GM12878 (cell line): ENCODE measurements at regions not wholly inside any gene's neighbourhood (a gene's known extent, or its start where the extent isn't known, plus 50 kb on each side); places are given as distances from the start of the nearest gene placed in this dataset.

Source experiments
- BHLHE40 ChIP-seq, 2 experiments: fragments of 450-650 bp in 1 of 2; IDR thresholded peaks; 2 replicates each; pipeline ENCODE4 v1.6.1; 2011 to 2017; ENCODE audit warnings: low read depth in 2 of 2, borderline replicate concordance in 1 of 2, improper control_type of control experiment in 1 of 2, low read length in 1 of 2, mild to moderate bottlenecking in 1 of 2
- BRCA1 ChIP-seq: IDR thresholded peaks from 2 replicates; pipeline ENCODE4 v1.6.1; 2011; ENCODE audit warnings: low read depth, low read length, improper control_type of control experiment
- CHD2 ChIP-seq: IDR thresholded peaks from 2 replicates; pipeline ENCODE4 v1.6.1; 2011; ENCODE audit warnings: low read depth, low read length, improper control_type of control experiment, borderline replicate concordance
- CREM ChIP-seq: IDR thresholded peaks from 2 replicates; pipeline ENCODE4 v1.6.1; 2014; ENCODE audit warnings: antibody characterized with exemption, low read depth
- FOXM1 ChIP-seq: IDR thresholded peaks from 2 replicates; pipeline ENCODE4 v1.6.1; 2012; ENCODE audit warnings: low read depth, mild to moderate bottlenecking, inconsistent platforms, low read length, moderate library complexity
- HDAC2 ChIP-seq: fragments of 200-600 bp; sonication (generic); IDR thresholded peaks from 2 replicates; pipeline ENCODE4 v1.6.1; 2017
- IRF3 ChIP-seq: fragments of 450-650 bp; IDR thresholded peaks from 2 replicates; pipeline ENCODE4 v1.6.1; 2014; ENCODE audit warnings: mild to moderate bottlenecking
- MEF2A ChIP-seq: IDR thresholded peaks from 2 replicates; pipeline ENCODE4 v1.6.1; 2011; ENCODE audit warnings: low read depth, mild to moderate bottlenecking, low read length, moderate library complexity; ENCODE audit not compliant: insufficient read depth
- MTA2 ChIP-seq: fragments of 450-650 bp; IDR thresholded peaks from 2 replicates; pipeline ENCODE4 v1.6.1; 2016; ENCODE audit warnings: low read depth, mild to moderate bottlenecking, moderate library complexity
- PML ChIP-seq: IDR thresholded peaks from 2 replicates; pipeline ENCODE4 v1.6.1; 2012; ENCODE audit warnings: low read length, inconsistent platforms
- POLR2A ChIP-seq: IDR thresholded peaks from 2 replicates; pipeline ENCODE4 v1.6.1; 2011; ENCODE audit warnings: low read depth, mild to moderate bottlenecking, low read length
- POLR2AphosphoS2 ChIP-seq: IDR thresholded peaks from 2 replicates; pipeline ENCODE4 v1.6.1; 2011; ENCODE audit warnings: low read depth, mild to moderate bottlenecking, low read length, improper control_type of control experiment, moderate library complexity
- RBBP5 ChIP-seq: fragments of 200-600 bp; sonication (generic); conservative IDR thresholded peaks from 2 replicates; pipeline ENCODE4 v1.6.1; 2016
- RCOR1 ChIP-seq: conservative IDR thresholded peaks from 2 replicates; pipeline ENCODE4 v1.6.1; 2012; ENCODE audit warnings: low read depth, low read length, improper control_type of control experiment
- RELB ChIP-seq: fragments of 450-650 bp; IDR thresholded peaks from 2 replicates; pipeline ENCODE4 v1.6.1; 2017; ENCODE audit warnings: low read depth, mild to moderate bottlenecking, moderate library complexity
- RFX5 ChIP-seq: IDR thresholded peaks from 2 replicates; pipeline ENCODE4 v1.6.1; 2011; ENCODE audit warnings: low read depth, low read length, improper control_type of control experiment
- STAT3 ChIP-seq: IDR thresholded peaks from 2 replicates; pipeline ENCODE4 v1.6.1; 2011; ENCODE audit warnings: low read depth, low read length, improper control_type of control experiment
- SUPT20H ChIP-seq: IDR thresholded peaks from 2 replicates; pipeline ENCODE4 v1.6.1; 2011; ENCODE audit warnings: low read depth, mild to moderate bottlenecking, low read length, moderate library complexity, borderline replicate concordance; ENCODE audit not compliant: control insufficient read depth
- USF2 ChIP-seq: IDR thresholded peaks from 2 replicates; pipeline ENCODE4 v1.6.1; 2011; ENCODE audit warnings: low read depth, low read length, improper control_type of control experiment, borderline replicate concordance
- WRNIP1 ChIP-seq: IDR thresholded peaks from 2 replicates; pipeline ENCODE4 v1.6.1; 2011; ENCODE audit warnings: low read depth, low read length, improper control_type of control experiment, borderline replicate concordance
- ZBTB33 ChIP-seq: fragments of 450-650 bp; IDR thresholded peaks from 2 replicates; pipeline ENCODE4 v1.6.1; 2017; ENCODE audit warnings: mild to moderate bottlenecking
- ZNF592 ChIP-seq: fragments of 450-650 bp; IDR thresholded peaks from 2 replicates; pipeline ENCODE4 v1.6.1; 2017; ENCODE audit warnings: mild to moderate bottlenecking, moderate library complexity

GRCh38 chr1:221793439-221794078 is 51.7 kb upstream of the DUSP10 start (continued):
- no peak for TF ChIP-seq RFX5
- no peak for TF ChIP-seq FOXM1
- TF ChIP-seq CREM: peak; percentile 47; the same call in 1 of the 2 replicates
- TF ChIP-seq BHLHE40 (IDR thresholded peaks at IDR 0.05; ENCODE audit: borderline replicate concordance in 1 of 2, low read depth in 2 of 2, low read length in 1 of 2): peak; percentile 73 to 76
- peak; percentile 39; the same call in 1 of the 2 replicates for TF ChIP-seq POLR2A
- TF ChIP-seq RELB: no peak; the same call in 1 of the 2 replicates
- TF ChIP-seq USF2: peak; percentile 60
- TF ChIP-seq CHD2: no peak
- TF ChIP-seq POLR2AphosphoS2: no peak
- TF ChIP-seq RBBP5: no peak
- peak; percentile 66; the same call in 1 of the 2 replicates for TF ChIP-seq MEF2A
- TF ChIP-seq MTA2: peak; percentile 8
- no peak for TF ChIP-seq BRCA1
- no peak for TF ChIP-seq ZNF592
- no peak for TF ChIP-seq SUPT20H
- no peak for TF ChIP-seq PML
- TF ChIP-seq STAT3: peak; percentile 58; the same call in 1 of the 2 replicates
- TF ChIP-seq ZBTB33: no peak
- TF ChIP-seq RCOR1: no peak
- no peak for TF ChIP-seq WRNIP1
- TF ChIP-seq IRF3: no peak
- TF ChIP-seq HDAC2: no peak
